NCI-H2196 (cell line): ENCODE measurements at regions not wholly inside any gene's neighbourhood (a gene's known extent, or its start where the extent isn't known, plus 50 kb on each side); places are given as distances from the start of the nearest gene placed in this dataset.
"Not testable (repeated sequence)": the region's sequence is repeated elsewhere in the genome, so short reads cannot be mapped to it uniquely, and the experiment has no call there.

Experiments
- DNase-seq: peaks from one replicate; lab custom pipeline; 2025; ENCODE audit not compliant: unreplicated experiment; lab: John Stamatoyannopoulos, UW

DNA sequence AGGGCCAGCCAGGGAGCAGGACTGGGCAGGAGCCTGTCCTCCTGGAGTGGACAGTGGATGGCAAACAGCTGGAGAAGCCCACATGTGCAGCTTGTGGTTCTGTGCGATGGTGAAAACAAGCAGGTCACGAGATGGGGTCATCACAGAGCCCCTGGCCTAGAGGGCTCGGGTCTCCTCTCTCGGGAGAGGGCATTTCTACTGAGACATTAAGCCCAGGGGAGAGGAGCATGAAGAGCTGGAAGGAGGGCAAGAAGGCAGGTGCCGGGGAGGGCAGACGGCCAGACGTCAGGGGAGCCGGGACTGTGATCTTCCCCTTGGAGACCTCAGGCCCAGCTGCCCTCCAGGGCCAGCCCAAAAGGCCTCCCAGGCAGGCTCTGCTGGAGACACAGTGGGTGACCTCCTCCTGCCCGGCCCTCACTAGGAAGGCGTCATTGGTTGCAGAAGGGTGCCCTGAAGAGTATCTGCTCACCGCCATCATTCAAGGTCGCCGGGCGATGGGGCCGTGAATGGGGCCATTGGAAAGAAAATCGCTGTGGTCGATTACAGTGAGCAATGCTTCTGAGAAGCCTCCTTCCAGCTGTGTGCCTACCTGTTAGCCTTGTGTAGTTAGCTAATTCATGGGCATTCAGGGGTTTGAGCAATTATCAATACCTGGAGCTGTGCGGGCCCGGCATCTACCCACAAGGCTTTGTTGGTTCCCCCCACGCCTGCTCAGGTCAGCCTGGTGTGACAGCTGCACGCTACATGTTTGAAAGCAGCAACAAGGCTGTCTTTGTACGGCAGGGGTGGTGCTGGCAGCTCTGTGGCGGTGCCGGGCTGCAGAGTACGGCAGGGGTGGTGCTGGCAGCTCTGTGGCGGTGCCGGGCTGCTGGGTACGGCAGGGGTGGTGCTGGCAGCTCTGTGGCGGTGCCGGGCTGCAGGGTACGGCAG, 72.3 kb upstream of the ACTRT2 start:
- DNase-seq: no peak

DNA sequence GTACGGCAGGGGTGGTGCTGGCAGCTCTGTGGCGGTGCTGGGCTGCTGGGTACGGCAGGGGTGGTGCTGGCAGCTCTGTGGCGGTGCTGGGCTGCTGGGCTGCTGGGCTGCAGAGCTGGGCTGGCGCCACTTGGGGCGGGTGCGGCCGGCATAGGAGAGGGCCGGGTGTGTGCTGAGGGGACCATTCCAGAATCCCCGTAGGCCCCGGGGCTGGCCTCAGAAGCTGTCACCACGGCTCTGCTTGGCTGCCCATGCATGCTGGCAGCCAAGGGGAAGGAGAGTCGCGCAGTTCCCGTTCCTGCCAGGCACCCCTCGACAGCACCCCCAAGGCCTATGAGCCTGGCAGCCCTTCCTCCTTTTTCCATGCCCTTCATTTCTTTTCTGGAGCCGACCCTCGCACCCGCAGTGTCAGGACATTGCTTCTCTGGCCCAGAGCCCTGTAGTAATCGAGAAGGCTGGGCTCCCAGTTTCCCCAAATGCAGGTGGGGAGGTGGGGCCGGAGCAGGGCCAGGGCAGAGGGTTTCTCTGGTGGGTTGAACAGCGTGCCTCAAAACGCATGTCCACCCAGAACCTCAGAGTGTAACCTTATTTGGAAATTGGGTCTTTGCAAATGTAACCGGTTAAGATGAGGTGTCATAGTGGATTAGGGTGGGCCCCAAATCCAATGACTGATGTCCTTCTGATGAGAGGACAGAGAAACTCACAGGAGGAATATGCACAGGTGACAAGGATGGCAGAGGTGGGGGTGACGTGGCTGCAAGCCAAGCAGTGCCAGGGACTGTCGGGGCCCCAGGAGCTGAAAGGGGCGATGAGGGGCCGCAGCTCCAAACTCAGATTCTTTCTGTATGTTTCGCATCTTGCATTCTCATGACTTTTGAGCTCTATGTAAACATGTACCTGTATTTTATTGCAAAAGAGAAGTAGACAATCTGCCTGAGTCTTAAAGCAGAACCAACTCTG, 71.0 kb upstream of the ACTRT2 start:
- DNase-seq: no peak

DNA sequence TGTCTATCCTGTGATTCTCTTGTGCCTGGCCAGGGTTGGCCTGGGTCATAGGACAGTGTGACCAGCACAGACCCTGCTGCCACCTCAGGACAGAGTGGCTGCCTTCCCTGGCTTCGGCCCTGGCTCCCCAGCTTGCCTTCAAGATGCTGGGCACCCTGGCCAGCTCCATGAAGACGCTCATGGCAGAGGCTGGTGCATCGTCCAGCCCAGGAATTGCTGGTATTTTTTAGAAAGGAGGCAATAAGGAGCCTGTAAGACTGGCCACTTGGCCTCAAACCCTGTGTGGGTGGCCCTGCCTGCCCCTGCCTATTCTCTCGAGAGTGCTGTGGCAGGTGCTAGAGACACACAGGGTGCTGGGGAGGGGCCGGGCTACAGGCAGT, 70.4 kb upstream of the ACTRT2 start:
- DNase-seq: no peak

DNA sequence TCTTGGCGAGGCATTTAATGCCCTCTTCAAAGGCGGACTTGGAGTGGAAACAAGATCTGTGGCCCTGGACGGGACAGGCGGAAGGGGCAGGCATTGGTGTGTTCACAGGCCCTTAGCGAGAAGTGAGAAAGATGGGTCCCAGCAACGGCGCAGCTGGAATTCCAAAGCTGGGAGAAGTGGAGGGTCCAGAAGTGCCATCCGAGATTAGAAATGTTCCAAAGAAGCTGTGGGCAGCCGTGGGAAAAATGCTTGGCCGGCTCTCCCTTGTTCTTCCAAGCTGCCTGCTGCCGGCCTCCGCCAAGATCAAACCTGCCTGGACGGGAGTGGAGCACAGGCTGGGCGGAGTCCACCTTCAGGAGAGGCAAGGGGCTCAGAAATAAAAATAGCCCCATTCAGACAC, 69.4 kb upstream of the ACTRT2 start:
- DNase-seq: no peak

DNA sequence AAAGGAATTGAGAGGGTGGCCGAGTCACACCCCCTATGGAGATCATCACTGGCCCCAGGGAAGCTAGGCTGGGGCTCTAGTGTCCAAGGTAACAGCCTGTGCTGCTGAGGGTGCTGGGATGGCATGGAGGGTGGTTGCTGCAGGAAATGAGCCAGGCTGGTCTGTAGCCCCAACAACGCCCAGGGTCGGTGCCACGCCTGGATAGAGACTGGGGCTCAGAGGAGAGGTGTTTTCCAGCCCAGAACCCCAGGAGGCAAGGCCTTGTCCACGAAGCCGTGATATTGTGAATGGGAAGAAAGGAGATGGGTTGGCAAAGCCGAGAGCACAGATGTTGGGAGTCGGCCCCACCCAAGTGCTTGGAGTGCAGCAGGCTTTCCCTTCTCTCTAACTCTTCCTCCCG, 68.9 kb upstream of the ACTRT2 start:
- DNase-seq: no peak

DNA sequence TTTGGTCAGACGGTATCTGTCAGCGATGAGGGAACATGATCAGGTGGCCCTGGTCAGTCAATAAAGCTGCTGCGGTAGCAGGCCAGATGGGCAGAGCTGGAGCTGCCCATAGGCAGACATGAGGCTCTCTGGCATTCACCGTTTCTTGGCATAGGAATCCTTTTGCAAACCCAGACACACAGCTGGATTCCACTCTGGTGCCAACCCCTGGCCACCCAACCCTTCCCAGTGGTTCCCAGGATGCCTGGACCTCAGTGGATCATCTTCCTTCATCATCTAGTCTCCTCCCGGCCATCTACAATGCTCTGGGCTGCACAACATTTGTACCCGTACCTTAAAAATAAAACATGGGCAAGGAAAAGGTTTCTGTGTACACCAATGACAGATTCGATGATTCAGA, 68.3 kb upstream of the ACTRT2 start:
- DNase-seq: no peak

DNA sequence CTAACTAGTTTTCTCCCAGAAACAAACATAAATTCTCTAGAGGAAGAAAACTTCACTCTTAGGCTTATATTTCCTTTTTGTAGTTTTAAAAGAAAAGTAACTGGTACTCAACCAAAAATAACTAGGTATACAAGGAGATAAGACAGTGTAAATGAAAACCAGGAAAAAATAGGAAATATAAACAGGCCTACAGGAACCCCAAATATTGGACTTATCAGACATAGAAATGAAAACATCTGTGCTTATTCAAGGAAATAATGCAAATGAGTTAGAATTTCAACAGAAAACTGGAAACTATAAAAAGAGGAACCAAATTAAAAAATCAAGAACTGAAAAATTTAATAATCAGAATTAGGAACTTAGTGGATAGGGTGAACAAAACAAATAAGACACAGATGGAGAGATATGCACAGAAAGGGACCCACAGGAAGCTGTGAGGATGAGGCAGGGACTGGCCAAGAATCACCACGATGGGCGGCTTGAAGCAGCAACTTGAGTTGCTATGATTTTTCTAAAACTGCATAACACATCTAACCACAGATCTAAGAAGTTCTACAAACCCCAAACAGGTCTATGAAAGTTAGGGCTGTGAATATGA, 67.5 kb upstream of the ACTRT2 start:
- no peak for DNase-seq

DNA sequence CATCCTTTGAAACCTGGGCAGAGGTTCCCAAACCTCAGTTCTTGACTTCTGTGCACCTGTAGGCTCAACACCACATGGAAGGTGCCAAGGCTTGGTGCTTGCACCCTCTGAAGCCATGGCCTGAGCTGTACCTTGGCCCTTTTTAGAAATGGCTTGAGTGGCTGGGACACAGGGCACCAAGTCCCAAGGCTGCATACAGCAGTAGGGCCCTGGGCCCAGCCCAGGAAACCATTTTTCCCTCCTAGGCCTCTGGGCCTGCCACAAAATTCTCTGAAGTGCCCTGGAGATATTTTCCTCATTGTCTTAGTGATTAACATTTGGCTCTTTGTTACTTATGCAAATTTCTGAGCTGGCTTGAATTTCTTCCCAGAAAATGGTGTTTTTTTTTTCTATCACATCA, 65.6 kb upstream of the ACTRT2 start:
- DNase-seq: no peak

DNA sequence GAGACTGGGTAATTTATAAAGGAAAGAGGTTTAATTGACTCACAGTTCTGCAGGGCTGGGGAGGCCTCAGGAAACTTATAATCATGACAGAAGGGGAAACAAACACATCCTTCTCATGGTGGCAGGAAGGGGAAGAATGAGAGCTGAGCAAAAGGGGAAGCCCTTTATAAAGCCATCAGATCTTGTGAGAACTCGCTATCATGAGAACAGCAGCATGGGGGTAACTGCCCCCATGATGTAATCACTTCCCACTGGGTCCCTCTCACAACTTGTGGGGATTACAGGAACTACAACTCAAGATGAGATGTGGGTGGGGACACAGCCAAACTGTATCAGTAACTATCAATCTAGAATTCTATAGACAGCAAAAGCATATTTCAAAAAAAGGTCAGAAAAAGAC, 64.7 kb upstream of the ACTRT2 start:
- no peak for DNase-seq

DNA sequence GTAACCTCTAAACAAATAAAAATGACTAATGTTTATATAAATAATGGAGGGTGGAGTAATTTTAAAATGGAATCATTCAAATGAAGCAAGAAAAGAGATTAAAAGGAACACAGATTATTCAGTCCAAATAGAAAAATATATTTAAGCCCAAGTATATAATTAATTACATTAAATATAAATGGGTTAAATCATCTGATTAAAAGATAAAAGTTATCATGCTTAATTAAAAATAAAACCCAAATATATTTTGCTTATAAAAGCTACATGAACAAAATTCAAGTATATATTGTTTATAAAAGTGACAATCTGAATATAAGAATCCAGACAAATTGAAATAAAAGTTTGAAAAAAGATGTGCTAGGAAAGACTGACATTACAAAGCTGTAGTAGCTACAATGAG, 63.9 kb upstream of the ACTRT2 start:
- DNase-seq: no peak

DNA sequence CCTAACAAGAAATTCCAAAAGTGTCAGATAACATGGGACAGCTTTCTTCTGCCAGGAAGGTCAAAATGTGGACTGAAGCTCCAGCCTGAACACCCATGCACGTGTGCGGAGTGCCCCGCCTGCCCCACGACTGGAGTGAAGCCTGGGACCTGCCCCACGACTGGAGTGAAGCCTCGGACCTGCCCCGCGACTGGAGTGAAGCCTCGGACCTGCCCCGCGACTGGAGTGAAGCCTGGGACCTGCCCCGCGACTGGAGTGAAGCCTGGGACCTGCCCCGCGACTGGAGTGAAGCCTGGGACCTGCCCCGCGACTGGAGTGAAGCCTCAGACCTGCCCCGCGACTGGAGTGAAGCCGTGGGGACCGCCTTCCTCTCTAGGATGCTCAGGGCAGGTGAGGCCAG, 61.4 kb upstream of the ACTRT2 start:
- DNase-seq: not testable (repeated sequence)

DNA sequence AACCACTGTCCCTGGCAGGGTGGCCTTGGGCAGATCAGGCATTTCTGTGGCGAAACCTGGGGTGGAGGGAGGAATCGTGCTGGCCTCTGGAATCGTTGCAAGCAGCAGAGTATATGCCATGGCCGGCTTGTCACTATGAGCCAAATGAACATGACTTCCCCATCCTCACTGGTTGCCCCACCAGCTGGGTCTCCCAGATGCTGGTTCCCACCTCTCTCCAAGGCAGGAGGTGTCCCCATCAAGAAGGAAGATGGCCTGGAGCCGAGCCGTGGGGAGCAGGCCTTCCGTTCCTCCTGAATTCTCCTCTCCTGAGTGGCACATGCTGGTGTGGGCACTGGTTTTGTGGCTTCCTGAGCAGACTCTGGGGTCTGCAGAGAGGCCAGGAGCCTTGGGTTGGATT, 60.2 kb upstream of the ACTRT2 start:
- no peak for DNase-seq

DNA sequence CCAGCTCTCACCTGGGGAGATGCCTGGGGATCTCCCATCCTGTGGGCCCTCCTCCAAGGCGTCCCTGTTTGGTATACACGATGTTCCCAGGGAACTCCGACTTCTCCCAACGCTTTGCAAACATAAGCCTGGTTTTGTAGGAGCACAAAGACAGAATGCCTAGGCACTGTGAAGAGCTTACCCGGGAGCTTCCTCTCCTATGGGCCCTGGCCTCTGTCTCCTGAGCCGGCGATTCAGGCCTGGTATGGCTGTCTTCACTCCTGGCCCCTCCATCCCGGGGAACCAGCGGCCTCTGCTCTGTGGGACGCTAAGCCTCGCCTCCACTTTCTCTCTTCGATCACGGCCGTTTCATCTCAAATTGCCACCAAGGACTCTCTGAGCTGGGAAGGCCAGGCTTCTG, 59.6 kb upstream of the ACTRT2 start:
- DNase-seq: no peak

DNA sequence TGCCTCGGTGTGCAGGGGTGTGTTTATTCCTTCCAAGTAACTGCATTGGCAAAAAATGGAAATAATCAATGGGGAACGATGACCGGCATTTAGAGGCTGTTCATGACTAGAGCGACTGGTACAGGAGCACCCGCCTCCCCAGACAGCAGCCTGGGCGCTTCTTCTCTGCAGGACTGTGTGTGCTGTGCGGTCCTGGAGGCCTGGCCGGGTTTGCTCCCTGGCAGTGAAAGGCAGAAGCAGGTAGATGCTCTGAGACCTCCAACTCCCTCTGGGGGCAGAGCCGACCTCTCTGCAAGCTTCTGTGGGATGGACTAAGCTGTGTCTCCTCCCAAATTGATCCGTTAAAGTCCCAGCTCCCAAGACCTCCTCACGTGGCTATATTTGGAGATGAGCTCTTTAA, 59.2 kb upstream of the ACTRT2 start:
- no peak for DNase-seq

DNA sequence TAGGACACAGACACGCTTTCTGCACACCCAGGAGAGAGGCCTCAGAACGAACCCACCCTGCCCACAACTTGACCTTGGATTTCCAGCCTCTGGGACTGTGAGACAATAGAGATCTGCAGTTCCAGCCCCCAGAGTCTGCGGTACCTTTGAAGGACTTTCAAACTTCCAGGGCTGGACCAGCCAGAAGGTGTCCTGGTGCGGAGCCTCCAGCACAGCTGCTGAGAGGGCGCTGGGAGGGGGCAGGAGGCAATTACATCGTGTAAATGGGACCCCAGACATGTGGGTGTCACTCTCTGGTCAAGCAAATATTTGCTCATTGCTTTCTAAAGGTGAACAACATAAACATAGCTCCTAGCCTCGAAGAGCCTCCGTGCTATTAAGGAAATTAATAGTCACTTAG, 58.7 kb upstream of the ACTRT2 start:
- DNase-seq: no peak

DNA sequence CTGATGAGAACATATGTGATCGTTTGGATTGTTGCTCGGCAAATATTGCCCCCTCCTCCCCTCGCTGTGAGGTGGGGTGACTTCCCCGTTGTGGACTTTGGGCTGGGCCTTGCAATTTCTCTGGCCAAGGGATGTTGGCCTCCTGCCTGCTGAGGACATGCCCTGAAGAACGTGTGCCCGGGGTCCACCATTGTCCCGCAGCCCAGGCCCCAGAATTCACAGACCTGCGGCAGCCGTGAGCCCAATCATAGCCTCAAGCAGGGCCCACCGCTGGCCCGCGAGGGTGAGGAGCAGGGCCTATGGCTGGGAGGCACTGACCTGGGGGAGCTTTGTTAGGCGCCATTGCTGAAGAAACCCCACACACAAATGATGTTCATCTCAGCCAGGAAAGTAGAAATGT, 58.3 kb upstream of the ACTRT2 start:
- DNase-seq: no peak

DNA sequence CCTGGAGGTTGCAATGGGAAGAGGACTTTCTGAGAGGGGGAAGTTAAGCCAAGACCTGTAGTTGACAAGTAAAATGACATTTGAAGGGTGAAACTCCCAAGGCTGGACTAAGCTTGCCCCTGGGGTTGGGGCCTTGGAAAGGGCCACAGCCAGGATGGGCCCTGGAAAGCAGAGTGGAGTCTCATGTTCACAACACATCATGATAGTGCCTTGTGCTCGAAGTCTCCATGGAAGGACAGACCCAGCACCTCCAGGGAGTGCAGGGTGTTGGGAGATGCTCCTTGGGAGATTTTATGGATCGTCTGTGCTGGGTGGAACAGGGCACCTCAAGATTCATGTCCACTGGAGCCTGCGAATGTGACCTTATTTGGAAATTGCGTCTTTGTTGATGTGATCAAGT, 55.6 kb upstream of the ACTRT2 start:
- DNase-seq: no peak

DNA sequence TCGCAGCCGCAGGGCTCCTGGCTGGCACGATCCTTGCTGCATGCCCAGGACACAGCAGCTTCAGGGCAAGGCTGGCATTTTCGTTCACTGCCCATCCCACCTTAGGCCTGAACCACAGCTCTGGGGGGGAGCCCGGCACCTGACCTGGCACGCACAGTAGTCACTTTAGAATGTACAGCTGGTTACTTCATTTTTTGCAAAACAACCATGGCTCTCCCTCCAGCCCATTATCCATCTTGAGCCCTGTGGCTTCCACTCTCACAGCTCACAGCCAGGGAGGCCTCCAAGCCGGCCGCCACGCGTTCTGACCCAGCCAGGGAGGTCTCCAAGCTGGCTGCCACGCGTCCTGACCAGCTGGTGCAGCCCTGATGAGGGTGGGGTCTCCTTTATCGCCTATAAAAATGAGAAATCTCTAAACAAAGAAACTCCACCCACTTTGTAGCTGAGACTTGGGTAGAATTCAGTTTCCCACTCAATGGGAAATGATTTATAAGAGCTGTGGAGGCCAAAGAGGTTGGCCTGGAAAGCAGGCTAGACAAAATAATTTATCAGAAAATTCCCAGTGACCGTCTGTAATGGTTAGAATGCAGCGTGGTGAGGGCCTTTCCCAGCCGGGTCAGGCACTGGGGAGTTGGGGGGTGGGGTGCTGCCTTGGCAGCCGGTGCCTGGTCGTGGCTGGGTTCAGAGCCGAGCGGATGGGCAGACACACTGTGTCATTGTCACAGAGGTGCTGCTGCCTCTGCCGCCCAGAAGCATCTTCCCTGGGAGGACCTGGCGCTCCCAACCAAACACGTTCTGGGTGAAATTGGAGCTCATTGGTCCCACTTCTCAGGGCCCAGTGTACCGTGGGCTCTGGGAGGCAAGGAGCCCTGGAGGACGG, 54.6 kb upstream of the ACTRT2 start:
- DNase-seq: no peak

DNA sequence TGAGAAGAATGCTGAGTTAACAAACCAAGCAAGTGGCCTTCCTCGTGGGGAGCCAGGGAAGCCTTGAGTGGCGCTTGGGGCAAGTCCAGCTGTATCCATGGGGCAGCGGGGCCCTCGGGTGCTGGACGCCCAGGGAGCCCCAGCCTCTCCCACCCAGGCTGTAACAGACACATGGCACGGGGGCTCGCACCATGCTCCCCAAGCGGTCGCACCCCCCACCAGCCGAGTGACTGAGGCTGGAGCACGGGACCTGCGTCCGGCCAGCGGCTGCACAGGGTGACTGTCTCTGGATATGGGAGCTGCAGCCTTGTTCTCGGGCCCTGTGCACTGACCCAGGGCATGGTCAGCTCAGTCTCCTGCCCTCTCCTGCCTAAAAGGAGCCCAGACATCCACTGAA, 53.9 kb upstream of the ACTRT2 start:
- DNase-seq: no peak

DNA sequence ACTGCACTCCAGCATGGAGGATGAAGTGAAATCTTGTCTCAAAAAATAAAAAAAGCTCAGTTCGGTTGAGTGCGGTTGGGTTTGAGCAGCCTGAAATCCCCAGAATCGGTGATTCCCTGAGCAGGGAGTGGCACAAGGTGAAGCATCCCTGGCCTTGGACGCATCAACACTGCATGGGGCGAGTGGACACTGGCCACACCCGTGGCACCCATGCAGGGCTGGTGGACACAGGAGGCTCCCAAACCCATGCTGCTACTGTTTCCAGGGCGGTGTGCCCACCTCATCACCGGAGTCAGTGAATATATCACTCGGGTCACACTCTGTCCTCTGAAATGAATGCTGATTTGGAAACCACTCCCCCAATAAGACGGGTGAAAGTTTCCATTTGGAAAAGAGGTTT, 53.4 kb upstream of the ACTRT2 start:
- no peak for DNase-seq

DNA sequence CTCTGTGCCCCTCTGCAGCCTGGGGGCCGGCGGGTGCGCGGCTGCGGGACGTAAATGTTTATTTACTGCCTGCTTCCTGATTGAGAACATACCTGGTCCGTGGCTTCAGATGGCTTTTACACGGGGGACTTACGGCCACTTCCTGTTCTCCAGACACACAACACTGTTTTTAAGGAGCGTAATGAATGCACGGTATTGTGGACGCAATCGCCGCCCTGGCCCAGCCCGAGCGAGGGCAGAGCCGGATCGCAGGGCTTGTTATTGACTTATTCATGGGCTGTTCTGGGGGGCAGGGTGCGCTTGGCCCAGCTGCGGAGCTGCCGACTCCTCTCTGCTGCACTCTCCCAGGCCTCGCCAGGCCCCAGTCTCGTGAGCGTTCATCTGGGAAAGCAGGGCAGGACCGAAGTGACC, 52.8 kb upstream of the ACTRT2 start:
- DNase-seq: no peak
